ENCODE measurements at regions not wholly inside any gene's neighbourhood (a gene's known extent, or its start where the extent isn't known, plus 50 kb on each side); places are given as distances from the start of the nearest gene placed in this dataset.
"Not testable (repeated sequence)": the region's sequence is repeated elsewhere in the genome, so short reads cannot be mapped to it uniquely, and the experiment has no call there.

DNA sequence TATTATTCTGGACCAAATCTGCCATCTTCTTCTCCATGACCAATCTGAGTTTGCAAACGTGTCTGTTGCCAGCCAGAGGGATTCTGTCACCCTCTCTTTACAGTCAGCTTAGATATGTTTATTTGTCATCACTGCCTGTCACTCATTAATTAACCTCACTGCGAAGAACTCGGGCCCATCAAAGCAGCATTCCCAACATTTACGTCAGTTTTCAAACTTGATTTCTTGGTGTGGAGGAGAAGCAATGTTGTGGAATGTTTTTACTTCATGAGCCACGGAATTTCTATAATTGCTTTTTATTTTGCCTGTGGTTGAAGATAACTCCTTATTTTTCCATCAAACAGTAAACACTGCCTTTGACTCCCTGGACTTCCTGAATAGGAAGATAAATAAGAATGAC lies 91.8 kb upstream of the CNKSR3 start:
- DNase-seq = no peak

- DNase-seq = no peak
Observed at GRCh38 chr6:154602708-154603107, 92.2 kb upstream of the CNKSR3 start.

DNA sequence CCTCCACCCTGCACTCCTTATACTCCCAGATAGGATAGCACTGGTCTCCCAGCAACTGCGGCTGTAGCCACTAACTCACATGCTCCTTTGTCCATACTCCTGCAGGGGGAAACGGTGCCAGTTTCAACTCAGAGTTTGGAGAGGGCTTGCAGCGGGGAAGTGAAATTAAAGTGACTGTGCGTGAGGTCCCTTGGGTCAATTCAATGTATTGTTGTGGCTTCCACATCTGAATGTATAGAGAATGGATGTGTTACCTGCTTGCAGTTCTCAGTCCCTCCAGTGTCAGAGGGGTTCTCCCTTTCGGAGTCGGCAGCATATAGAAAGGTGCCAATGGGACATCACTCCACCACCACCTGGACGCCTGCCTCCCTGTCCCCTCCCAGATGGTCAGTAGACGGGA lies 93.6 kb upstream of the CNKSR3 start:
- no peak for DNase-seq

GRCh38 chr6:154605178-154605881 lies 94.8 kb upstream of the CNKSR3 start:
- no peak for DNase-seq

DNA sequence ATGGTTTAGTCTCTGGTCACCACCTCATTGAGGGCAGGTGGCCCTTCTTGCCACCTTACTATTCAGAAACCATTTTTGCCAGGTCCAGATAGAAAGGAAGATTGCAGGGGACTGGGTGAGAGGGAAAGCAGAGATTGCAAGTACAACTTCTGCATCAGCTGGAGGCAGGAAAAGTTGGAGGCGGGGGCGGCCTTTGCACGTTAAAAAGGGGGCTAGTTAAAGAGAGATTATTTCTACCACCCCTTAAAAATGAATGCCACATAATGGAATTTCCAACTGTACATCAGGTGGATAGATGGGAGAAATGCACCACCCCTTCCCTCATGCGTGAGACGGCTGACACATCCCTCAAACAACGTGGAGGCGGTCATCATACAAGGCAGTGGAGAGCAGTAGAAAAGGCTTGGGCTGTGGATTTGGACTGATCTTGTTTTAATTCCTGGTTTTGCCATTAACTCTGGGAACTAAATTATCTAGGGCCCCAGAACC lies 95.4 kb upstream of the CNKSR3 start:
- DNase-seq = no peak

- DNase-seq = no peak
Observed at GRCh38 chr6:154606457-154606856, 96.0 kb upstream of the CNKSR3 start.

DNA sequence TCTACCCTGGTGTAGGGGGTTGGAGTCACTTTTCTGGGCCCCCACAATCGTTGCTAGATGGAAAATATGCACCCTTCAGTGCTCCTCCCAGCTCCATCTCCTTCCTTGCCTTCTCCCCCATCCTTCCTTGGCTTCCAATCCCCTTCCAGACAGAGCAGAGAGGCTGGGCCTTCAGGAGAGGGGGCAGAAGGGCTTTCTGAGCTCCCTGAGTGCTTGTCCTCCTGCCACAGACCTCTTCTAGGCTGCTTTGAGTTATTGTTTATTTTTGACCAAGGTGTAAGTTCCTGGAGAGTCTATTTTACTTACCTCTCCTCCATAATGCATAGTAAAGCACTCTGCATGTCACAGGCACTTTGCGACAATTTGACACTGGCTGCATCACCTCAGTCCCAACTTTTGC lies 96.4 kb upstream of the CNKSR3 start:
- DNase-seq = no peak

GRCh38 chr6:154611241-154611640 lies 100.8 kb upstream of the CNKSR3 start:
- DNase-seq = no peak

- no peak for DNase-seq
Observed at GRCh38 chr6:154611847-154612246, 101.4 kb upstream of the CNKSR3 start.

GRCh38 chr6:154613137-154613676 lies 102.7 kb upstream of the CNKSR3 start:
- no peak for DNase-seq

- no peak for DNase-seq
Observed at GRCh38 chr6:154614101-154614500, 103.6 kb upstream of the CNKSR3 start.

DNA sequence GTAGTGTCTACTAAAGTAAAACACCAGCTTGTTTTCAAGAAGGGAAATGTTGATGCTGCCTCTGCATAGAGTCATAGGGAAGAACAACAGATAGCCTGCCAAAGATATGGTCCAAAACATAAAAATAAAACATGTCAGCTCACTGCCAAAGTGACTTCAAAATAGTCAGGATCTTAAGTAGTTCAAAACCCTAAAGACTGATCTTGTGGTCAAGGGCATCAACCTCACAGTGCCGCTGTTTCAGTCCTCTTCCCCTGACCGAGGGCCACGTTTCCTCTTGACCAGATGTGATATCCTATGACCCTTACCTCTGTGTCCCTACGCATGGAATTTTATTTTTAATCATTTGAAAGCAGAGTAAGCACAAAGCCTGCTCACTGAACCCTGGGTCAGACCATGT lies 104.2 kb upstream of the CNKSR3 start:
- DNase-seq = no peak

DNA sequence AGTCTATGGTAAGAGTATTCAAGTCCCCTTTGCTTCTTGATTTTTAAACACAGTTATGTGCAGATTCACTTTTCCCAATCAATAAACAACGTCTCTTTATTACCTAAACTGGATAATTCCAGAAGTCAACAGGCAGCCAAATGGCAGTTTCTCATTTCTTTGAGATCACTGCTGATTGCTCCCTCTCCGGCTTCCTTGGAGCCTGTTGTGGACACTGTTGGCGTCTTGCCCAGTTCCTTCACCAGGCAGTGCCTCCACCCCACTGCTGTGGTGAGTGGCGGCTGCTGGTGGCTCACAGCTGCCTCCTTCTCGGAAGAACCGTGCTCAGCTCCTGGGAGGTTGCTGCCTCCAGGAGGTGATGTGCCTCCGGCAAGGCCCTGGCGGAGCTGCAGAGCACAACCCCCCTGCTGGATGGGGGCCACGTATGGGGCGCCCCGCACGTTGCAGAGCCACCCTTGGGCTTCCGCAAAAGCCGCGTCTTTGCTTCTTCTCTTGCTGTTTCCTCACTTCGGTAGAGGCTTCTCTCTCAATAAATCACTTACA lies 105.1 kb upstream of the CNKSR3 start:
- no peak for DNase-seq

DNA sequence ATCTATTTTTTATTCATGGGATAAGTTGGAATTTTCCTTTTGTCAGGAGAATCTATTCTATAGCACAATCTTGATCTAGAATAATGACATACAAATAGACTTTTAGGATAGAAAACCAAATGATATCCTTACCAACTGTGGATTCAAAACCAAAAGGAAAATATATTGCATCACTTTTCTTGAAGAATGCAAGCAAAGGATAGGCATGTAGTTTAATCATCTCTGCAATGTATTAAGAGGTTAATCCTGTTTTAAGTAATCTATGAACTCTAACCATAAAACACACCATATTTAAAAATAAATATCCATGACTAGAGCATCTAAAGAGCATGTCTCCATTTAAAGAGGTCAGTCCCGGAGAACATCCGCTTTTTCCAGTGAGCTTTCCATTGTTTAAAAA lies 106.7 kb upstream of the CNKSR3 start:
- no peak for DNase-seq

GRCh38 chr6:154619146-154619545 lies 108.7 kb upstream of the CNKSR3 start:
- DNase-seq = no peak

- DNase-seq = no peak
Observed at GRCh38 chr6:154621686-154622085, 111.2 kb upstream of the CNKSR3 start.

- no peak for DNase-seq
Observed at GRCh38 chr6:154622618-154623336, 110.4 kb upstream of the SCAF8 start.

- DNase-seq = no peak
Observed at GRCh38 chr6:154623391-154623790, 109.8 kb upstream of the SCAF8 start.

DNA sequence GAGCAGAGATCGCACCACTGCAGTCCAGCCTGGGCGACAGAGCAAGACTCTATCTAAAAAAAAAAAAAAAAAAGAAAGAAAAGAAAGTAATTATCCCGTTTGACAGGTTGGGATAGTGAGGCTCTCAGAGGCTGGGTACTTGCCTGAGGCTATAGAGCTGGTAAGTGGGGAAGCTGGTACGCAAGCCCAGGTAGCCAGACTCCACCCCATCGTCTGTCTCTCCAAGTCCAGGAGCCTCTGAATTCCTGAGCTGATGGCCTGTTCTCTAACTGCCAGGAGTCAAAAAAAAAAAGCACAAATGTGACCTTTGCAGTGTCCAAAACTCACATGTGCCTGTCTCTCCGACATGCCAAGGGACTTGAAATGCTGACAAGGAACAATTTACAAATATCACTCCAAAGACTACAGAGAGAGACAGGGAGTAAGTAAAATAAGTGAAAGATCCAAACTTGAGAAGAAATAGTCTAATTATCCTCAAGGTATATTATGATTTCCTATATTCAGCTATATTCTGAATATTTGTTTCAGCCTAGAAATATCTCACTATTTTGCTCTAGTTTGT lies 109.1 kb upstream of the SCAF8 start:
- no peak for DNase-seq

DNA sequence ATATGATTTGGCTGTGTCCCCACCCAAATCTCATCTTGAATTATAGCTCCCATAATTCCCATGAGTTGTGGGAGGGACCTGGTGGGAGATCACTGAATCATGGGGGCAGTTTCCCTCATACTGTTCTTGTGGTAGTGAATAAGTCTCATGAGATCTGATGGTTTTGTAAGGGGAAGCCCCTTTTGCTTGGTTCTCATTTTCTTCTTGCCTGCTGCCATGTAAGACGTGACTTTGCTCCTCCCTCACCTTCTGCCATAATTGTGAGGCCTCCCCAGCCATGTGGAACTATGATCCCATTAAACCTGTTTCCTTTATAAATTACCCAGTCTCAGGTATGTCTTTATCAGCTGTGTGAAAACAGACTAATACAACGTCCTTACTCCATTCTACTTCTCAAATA lies 108.5 kb upstream of the SCAF8 start:
- DNase-seq = not testable (repeated sequence)

DNA sequence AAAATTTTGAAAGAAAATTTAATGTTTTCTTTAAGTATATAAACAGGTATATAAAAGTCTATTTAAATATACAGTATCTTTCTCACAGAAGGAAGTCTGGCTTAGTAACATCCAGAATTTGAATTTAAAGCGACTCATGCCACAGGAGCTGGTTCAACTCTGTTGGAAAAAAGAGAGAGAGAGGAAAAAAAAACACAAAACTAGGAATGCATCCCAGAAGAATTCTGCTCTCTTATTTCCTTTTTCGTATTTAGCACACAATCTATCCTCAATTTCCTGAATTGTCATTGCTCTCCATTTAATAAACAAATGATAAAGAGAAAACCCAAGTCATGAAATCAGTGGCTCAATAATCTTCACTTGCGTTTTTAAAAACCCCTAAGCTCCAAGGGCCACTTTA lies 107.5 kb upstream of the SCAF8 start:
- DNase-seq = no peak

DNA sequence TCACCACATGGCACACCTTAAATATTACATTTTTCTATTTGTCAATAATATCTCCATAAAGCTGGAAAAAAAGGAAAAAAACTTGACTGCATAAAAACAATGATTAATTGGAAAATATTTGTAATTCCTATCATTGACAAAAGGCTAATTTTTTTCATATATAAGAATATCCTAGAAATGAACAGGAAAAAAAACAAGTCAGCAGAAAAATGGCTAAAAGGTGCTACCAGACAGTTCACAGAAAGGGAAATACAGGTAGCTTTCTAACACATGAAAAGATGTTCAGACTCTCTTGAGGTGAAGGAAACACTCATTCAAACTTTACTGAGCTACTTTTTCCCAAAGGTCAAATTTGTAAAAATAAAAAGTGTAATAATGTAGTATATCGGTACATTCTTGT lies 104.1 kb upstream of the SCAF8 start:
- no peak for DNase-seq

GRCh38 chr6:154632119-154632518 lies 101.1 kb upstream of the SCAF8 start:
- no peak for DNase-seq

GRCh38 chr6:154637392-154637791 lies 95.8 kb upstream of the SCAF8 start:
- DNase-seq = no peak
